Liver (tissue), 8 donors: ENCODE measurements at regions not wholly inside any gene's neighbourhood (a gene's known extent, or its start where the extent isn't known, plus 50 kb on each side); places are given as distances from the start of the nearest gene placed in this dataset.

ENCODE experiments used
- DNase-seq: peaks from one replicate; pipeline ENCODE4 v3.0.0-alpha.2; 2017; ENCODE audit warnings: low spot score
- H3K27ac ChIP-seq, 2 donors: one replicate each; pipeline ENCODE4 v1.7.0; 2013; ENCODE audit warnings: inconsistent platforms in 2 of 2, low read length in 2 of 2, control low read depth in 1 of 2, low read depth in 1 of 2, mild to moderate bottlenecking in 1 of 2
- H3K27me3 ChIP-seq, 4 donors: one replicate each; pipeline versions ENCODE4 v1.6.1 to v1.7.0; 2013; ENCODE audit warnings: low read length in 3 of 4, inconsistent platforms in 1 of 4, mild to moderate bottlenecking in 1 of 4, moderate library complexity in 1 of 4; ENCODE audit not compliant: control insufficient read depth in 4 of 4, insufficient read depth in 4 of 4
- H3K36me3 ChIP-seq, 4 donors: one replicate each; pipeline versions ENCODE4 v1.6.1 to v1.7.0; 2013; ENCODE audit warnings: low read length in 3 of 4, mild to moderate bottlenecking in 3 of 4, low read depth in 1 of 4, moderate library complexity in 1 of 4; ENCODE audit not compliant: control insufficient read depth in 4 of 4, insufficient read depth in 3 of 4
- H3K4me1 ChIP-seq, 4 donors: one replicate each; pipeline versions ENCODE4 v1.6.1 to v1.7.0; 2013; ENCODE audit warnings: low read length in 3 of 4, mild to moderate bottlenecking in 3 of 4, moderate library complexity in 1 of 4; ENCODE audit not compliant: control insufficient read depth in 4 of 4, insufficient read depth in 4 of 4
- H3K4me3 ChIP-seq, 3 donors: one replicate each; pipeline versions ENCODE4 v1.6.1 to v1.7.0; 2013; ENCODE audit warnings: low read length in 3 of 3, control low read depth in 1 of 3, low read depth in 1 of 3, mild to moderate bottlenecking in 1 of 3
- H3K9ac ChIP-seq, 2 donors: one replicate each; pipeline ENCODE4 v1.7.0; 2013; ENCODE audit warnings: low read length in 2 of 2, mild to moderate bottlenecking in 2 of 2, moderate library complexity in 2 of 2, control low read depth in 1 of 2, low read depth in 1 of 2
- H3K9me3 ChIP-seq, 4 donors: one replicate each; pipeline versions ENCODE4 v1.6.1 to v1.7.0; 2013; ENCODE audit warnings: low read length in 3 of 4; ENCODE audit not compliant: control insufficient read depth in 4 of 4
- ATF3 ChIP-seq: IDR thresholded peaks from 2 replicates; pipeline ENCODE4 v1.6.1; 2016; ENCODE audit warnings: antibody characterized with exemption
- CTCF ChIP-seq: fragments of 150-350 bp; IDR thresholded peaks from 2 replicates; pipeline ENCODE4 v1.5.1; 2017; ENCODE audit warnings: improper control_type of control experiment, low read depth, low read length; ENCODE audit not compliant: missing input control
- EGR1 ChIP-seq, 2 donors: IDR thresholded peaks; 2 replicates each; pipeline ENCODE4 v1.6.1; 2016 to 2018; ENCODE audit warnings: antibody characterized with exemption in 2 of 2, low read depth in 2 of 2
- FOXA1 ChIP-seq: IDR thresholded peaks from 2 replicates; pipeline ENCODE4 v1.6.1; 2016; ENCODE audit warnings: antibody characterized with exemption
- GABPA ChIP-seq, 2 donors: IDR thresholded peaks in 1 of 2; conservative IDR thresholded peaks in 1 of 2; 2 replicates each; pipeline ENCODE4 v1.6.1; 2016; ENCODE audit warnings: antibody characterized with exemption in 2 of 2, mild to moderate bottlenecking in 1 of 2, moderate library complexity in 1 of 2
- HNF4G ChIP-seq: IDR thresholded peaks from 2 replicates; pipeline ENCODE4 v1.6.1; 2016; ENCODE audit warnings: antibody characterized with exemption
- JUND ChIP-seq, 2 donors: IDR thresholded peaks; 2 replicates each; pipeline ENCODE4 v1.6.1; 2016; ENCODE audit warnings: antibody characterized with exemption in 2 of 2
- MAX ChIP-seq: IDR thresholded peaks from 2 replicates; pipeline ENCODE4 v1.6.1; 2016; ENCODE audit warnings: antibody characterized with exemption
- NR2F2 ChIP-seq: IDR thresholded peaks from 2 replicates; pipeline ENCODE4 v1.6.1; 2016; ENCODE audit warnings: antibody characterized with exemption
- REST ChIP-seq: IDR thresholded peaks from 2 replicates; pipeline ENCODE4 v1.6.1; 2016; ENCODE audit warnings: antibody characterized with exemption, mild to moderate bottlenecking
- RXRA ChIP-seq, 2 donors: IDR thresholded peaks; 2 replicates each; pipeline ENCODE4 v1.6.1; 2017 to 2018; ENCODE audit warnings: antibody characterized with exemption in 2 of 2, mild to moderate bottlenecking in 1 of 2
- SP1 ChIP-seq: IDR thresholded peaks from 2 replicates; pipeline ENCODE4 v1.6.1; 2018; ENCODE audit warnings: antibody characterized with exemption, mild to moderate bottlenecking
- TAF1 ChIP-seq: conservative IDR thresholded peaks from 2 replicates; pipeline ENCODE4 v1.6.1; 2016; ENCODE audit warnings: antibody characterized with exemption, mild to moderate bottlenecking
- ZBTB33 ChIP-seq: IDR thresholded peaks from 2 replicates; pipeline ENCODE4 v1.6.1; 2016; ENCODE audit warnings: antibody characterized with exemption
- WGBS: extraction: QIAGEN DNeasy Blood & Tissue Kit; methylation state at CpG from one replicate; pipeline ENCODE4 v1.1.7; 2013; 5-methylcytosine and 5-hydroxymethylcytosine counted together
- donor health status: healthy.
- donor health status: healthy.
- donor health status: healthy.
- donor health status: healthy.
- donor health status: healthy.

GRCh38 chr5:130884023-130884422 lies 281.0 kb downstream of the HINT1 start:
- H3K9me3 ChIP-seq: no peaks in the 10 kb centered on the region
- no peak overlapping the region for H3K4me3 ChIP-seq
- no peak for DNase-seq
- no peak overlapping the region for H3K27ac ChIP-seq
- TF ChIP-seq FOXA1 (no peak), SP1 (no peak)
- H3K4me1 ChIP-seq: peaks cover 0 to 6% (median 1%) of the 10 kb centered on the region in 4 donors
- WGBS: 68% methylated on average over 2 of the region's 2 CpGs
- no peaks in the 10 kb centered on the region for H3K36me3 ChIP-seq
- peaks cover 0 to 2% (median 0%) of the 10 kb centered on the region in 4 donors for H3K27me3 ChIP-seq
- H3K9ac ChIP-seq: no peak overlapping the region

- 84% methylated on average over 1 of the region's 1 CpG for WGBS
- Histone ChIP-seq H3K27me3 (peaks cover 0 to 2% (median 0%) of the 10 kb centered on the region in 4 donors), H3K36me3 (no peaks in the 10 kb centered on the region), H3K4me1 (no peaks in the 10 kb centered on the region), H3K9ac (no peak overlapping the region), H3K9me3 (no peaks in the 10 kb centered on the region), H3K27ac (no peak overlapping the region), H3K4me3 (no peak overlapping the region)
- no peak for DNase-seq
- TF ChIP-seq FOXA1: no peak
- TF ChIP-seq HNF4G: no peak
- no peak for TF ChIP-seq CTCF
- no peak for TF ChIP-seq REST
- TF ChIP-seq GABPA (IDR thresholded peaks at IDR 0.05 in 1 of 2, conservative IDR thresholded peaks at IDR 0.05 in 1 of 2): no peak
- no peak for TF ChIP-seq EGR1 (IDR thresholded peaks at IDR 0.05; ENCODE audit: low read depth in 2 of 2)
- no peak for TF ChIP-seq RXRA (IDR thresholded peaks at IDR 0.05)
- TF ChIP-seq MAX: no peak
- no peak for TF ChIP-seq TAF1
- TF ChIP-seq ZBTB33: no peak
- no peak for TF ChIP-seq JUND (IDR thresholded peaks at IDR 0.05)
- TF ChIP-seq NR2F2: no peak
- no peak for TF ChIP-seq ATF3
Observed at GRCh38 chr5:130875656-130876055, 289.4 kb downstream of the HINT1 start.
